ENCODE measurements at regions not wholly inside any gene's neighbourhood (a gene's known extent, or its start where the extent isn't known, plus 50 kb on each side); places are given as distances from the start of the nearest gene placed in this dataset.

DNA sequence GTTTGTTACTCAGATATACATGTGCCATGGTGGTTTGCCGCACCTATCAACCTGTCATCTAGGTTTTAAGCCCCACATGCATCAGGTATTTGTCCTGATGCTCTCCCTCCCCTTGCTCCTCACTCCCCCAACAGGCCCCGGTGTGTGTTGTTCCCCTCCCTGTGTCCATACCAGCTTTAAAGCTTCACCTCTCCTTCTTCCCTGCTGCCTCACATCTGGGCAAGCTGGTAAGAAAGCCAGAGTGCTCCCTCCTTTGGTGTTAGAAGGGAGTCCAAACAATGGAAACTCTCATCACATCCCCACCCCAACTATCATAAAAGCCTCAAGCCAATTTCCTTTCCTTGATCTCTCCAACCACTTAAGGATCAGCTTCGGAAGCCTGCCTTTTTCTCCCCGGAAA is 1115.6 kb upstream of the GOT2 start:
- Histone ChIP-seq H3K4me3 (ENCODE audit: low read length) (no peak overlapping the region), H3K79me2 (replicated peaks; ENCODE audit: insufficient read depth, low read length) (no peaks in the 10 kb centered on the region), H3K9me3 (ENCODE audit: low read length) (no peaks in the 10 kb centered on the region), H3K9me2 (ENCODE audit: insufficient read depth, low read length) (no peaks in the 10 kb centered on the region), H3K27me3 (ENCODE audit: insufficient read depth, low read depth, low read length) (no peaks in the 10 kb centered on the region), H3K4me2 (ENCODE audit: low read length) (no peak overlapping the region), H3F3A (ENCODE audit: insufficient read depth, low read length, poor library complexity, severe bottlenecking) (no peaks in the 10 kb centered on the region), H4K20me1 (ENCODE audit: insufficient read depth) (no peaks in the 10 kb centered on the region), H2AFZ (ENCODE audit: low read depth, low read length) (no peak overlapping the region), H3K9ac (ENCODE audit: low read length) (no peak overlapping the region), H3K27ac (ENCODE audit: low read length) (no peak overlapping the region), H3K36me3 (ENCODE audit: insufficient read depth, low read length) (no peaks in the 10 kb centered on the region)
- TF ChIP-seq REST (IDR thresholded peaks at IDR 0.05; ENCODE audit: borderline replicate concordance) (no peak), CTCF (IDR thresholded peaks at IDR 0.05; ENCODE audit: poor library complexity, severe bottlenecking) (no peak), MXI1 (conservative IDR thresholded peaks at IDR 0.05; ENCODE audit: poor library complexity, severe bottlenecking) (no peak), EP300 (conservative IDR thresholded peaks at IDR 0.05; ENCODE audit: poor library complexity, severe bottlenecking) (no peak), RAD21 (conservative IDR thresholded peaks at IDR 0.05) (no peak), EZH2 (IDR thresholded peaks at IDR 0.05; ENCODE audit: borderline replicate concordance, insufficient read depth, low read length, poor library complexity, severe bottlenecking) (no peak), TAF1 (IDR thresholded peaks at IDR 0.05; ENCODE audit: low read depth) (no peak), POLR2AphosphoS5 (IDR thresholded peaks at IDR 0.05) (no peak), SMC3 (conservative IDR thresholded peaks at IDR 0.05; ENCODE audit: poor library complexity) (no peak)

GRCh38 chr16:59848296-59848695 is 1114.2 kb upstream of the GOT2 start:
- no peak overlapping the region for H3K4me3 ChIP-seq (ENCODE audit: low read length)
- no peaks in the 10 kb centered on the region for H3K79me2 ChIP-seq (replicated peaks; ENCODE audit: insufficient read depth, low read length)
- no peak overlapping the region for H3K4me2 ChIP-seq (ENCODE audit: low read length)
- H3F3A ChIP-seq (ENCODE audit: insufficient read depth, low read length, poor library complexity, severe bottlenecking) = no peaks in the 10 kb centered on the region
- no peak overlapping the region for H2AFZ ChIP-seq (ENCODE audit: low read depth, low read length)
- no peaks in the 10 kb centered on the region for H4K20me1 ChIP-seq (ENCODE audit: insufficient read depth)
- H3K27ac ChIP-seq (ENCODE audit: low read length) = no peak overlapping the region
- no peaks in the 10 kb centered on the region for H3K27me3 ChIP-seq (ENCODE audit: insufficient read depth, low read depth, low read length)
- H3K9ac ChIP-seq (ENCODE audit: low read length) = no peak overlapping the region
- H3K9me3 ChIP-seq (ENCODE audit: low read length) = peaks cover 3% of the 10 kb centered on the region
- TF ChIP-seq POLR2AphosphoS5 (IDR thresholded peaks at IDR 0.05) (no peak), REST (IDR thresholded peaks at IDR 0.05; ENCODE audit: borderline replicate concordance) (no peak), TAF1 (IDR thresholded peaks at IDR 0.05; ENCODE audit: low read depth) (no peak), SMC3 (conservative IDR thresholded peaks at IDR 0.05; ENCODE audit: poor library complexity) (no peak), RAD21 (conservative IDR thresholded peaks at IDR 0.05) (no peak), EZH2 (IDR thresholded peaks at IDR 0.05; ENCODE audit: borderline replicate concordance, insufficient read depth, low read length, poor library complexity, severe bottlenecking) (no peak), MXI1 (conservative IDR thresholded peaks at IDR 0.05; ENCODE audit: poor library complexity, severe bottlenecking) (no peak), CTCF (IDR thresholded peaks at IDR 0.05; ENCODE audit: poor library complexity, severe bottlenecking) (no peak), EP300 (conservative IDR thresholded peaks at IDR 0.05; ENCODE audit: poor library complexity, severe bottlenecking) (no peak)
- H3K9me2 ChIP-seq (ENCODE audit: insufficient read depth, low read length) = no peaks in the 10 kb centered on the region
- no peaks in the 10 kb centered on the region for H3K36me3 ChIP-seq (ENCODE audit: insufficient read depth, low read length)

Data from neural cell (in vitro differentiated cells).